ENCODE measurements at regions not wholly inside any gene's neighbourhood (a gene's known extent, or its start where the extent isn't known, plus 50 kb on each side); places are given as distances from the start of the nearest gene placed in this dataset.

DNA sequence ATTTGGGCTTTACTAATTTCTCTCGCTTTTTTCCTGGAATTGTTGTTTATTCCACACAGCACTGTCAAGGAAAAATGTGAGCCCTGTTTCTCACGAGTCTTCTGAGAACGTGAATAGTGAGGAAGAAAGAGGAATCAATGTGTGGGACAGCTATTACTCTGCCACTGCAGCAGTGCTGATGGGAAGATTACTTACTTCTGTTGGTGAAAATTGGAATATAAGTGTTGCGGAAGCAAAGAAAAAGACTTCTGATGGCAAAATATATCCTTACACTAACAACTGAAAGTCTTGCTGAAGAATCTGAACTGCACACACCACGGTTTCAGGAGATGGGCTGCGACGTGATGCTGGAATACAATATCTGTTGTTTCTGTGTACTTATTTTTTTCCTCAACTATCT is 884.2 kb downstream of the AACS start:
- TF ChIP-seq, protein P1, sequence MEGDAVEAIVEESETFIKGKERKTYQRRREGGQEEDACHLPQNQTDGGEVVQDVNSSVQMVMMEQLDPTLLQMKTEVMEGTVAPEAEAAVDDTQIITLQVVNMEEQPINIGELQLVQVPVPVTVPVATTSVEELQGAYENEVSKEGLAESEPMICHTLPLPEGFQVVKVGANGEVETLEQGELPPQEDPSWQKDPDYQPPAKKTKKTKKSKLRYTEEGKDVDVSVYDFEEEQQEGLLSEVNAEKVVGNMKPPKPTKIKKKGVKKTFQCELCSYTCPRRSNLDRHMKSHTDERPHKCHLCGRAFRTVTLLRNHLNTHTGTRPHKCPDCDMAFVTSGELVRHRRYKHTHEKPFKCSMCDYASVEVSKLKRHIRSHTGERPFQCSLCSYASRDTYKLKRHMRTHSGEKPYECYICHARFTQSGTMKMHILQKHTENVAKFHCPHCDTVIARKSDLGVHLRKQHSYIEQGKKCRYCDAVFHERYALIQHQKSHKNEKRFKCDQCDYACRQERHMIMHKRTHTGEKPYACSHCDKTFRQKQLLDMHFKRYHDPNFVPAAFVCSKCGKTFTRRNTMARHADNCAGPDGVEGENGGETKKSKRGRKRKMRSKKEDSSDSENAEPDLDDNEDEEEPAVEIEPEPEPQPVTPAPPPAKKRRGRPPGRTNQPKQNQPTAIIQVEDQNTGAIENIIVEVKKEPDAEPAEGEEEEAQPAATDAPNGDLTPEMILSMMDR (conservative IDR thresholded peaks at IDR 0.05 in 1 of 2, IDR thresholded peaks at IDR 0.05 in 1 of 2; ENCODE audit: extremely low read depth in 1 of 2, insufficient read depth in 1 of 2, low read depth in 1 of 2, low read length in 2 of 2) = no peak
- no peak for TF ChIP-seq EZH2 (IDR thresholded peaks at IDR 0.05; ENCODE audit: borderline replicate concordance, low read length)

All from mammary epithelial cell (primary cell).